ENCODE measurements at regions not wholly inside any gene's neighbourhood (a gene's known extent, or its start where the extent isn't known, plus 50 kb on each side); places are given as distances from the start of the nearest gene placed in this dataset.

GRCh38 chr13:31940076-31940475 lies 91.5 kb upstream of the FRY start:
- Histone ChIP-seq H3K9ac (ENCODE audit: control insufficient read depth, extremely low read depth, insufficient read depth, low read length) (no peak overlapping the region), H3K27ac (ENCODE audit: control insufficient read depth, insufficient read depth, low read length) (no peak overlapping the region), H3K4me1 (ENCODE audit: control insufficient read depth, extremely low read depth, insufficient read depth, low read length) (peaks cover 5% of the 10 kb centered on the region), H3K79me2 (ENCODE audit: control insufficient read depth, insufficient read depth, low read length) (no peaks in the 10 kb centered on the region), H3K9me3 (ENCODE audit: control insufficient read depth, low read depth, low read length) (no peaks in the 10 kb centered on the region), H3K9me1 (ENCODE audit: control insufficient read depth, extremely low read depth, insufficient read depth, low read length) (no peaks in the 10 kb centered on the region), H4K20me1 (ENCODE audit: control insufficient read depth, extremely low read depth, insufficient read depth, low read length) (no peaks in the 10 kb centered on the region), H2AFZ (ENCODE audit: control insufficient read depth, low read length) (no peak overlapping the region), H3K4me3 (ENCODE audit: control insufficient read depth in 2 of 3, extremely low read depth in 1 of 3, insufficient read depth in 2 of 3, low read depth in 1 of 3, low read length in 3 of 3) (no peak overlapping the region), H3K36me3 (ENCODE audit: control insufficient read depth in 2 of 2, extremely low read depth in 1 of 2, insufficient read depth in 2 of 2, low read length in 2 of 2) (no peaks in the 10 kb centered on the region), H3K4me2 (ENCODE audit: control insufficient read depth, extremely low read depth, insufficient read depth, low read depth, low read length) (no peak overlapping the region), H3K27me3 (ENCODE audit: control insufficient read depth, extremely low read depth, insufficient read depth, low read length) (no peaks in the 10 kb centered on the region)
- DNase-seq (ENCODE audit: low read depth, low spot score) (no peak), FAIRE-seq (no peak)
- dilution Hi-C loops (cut with MboI; ENCODE audit: extremely low pct_ligation_motif_present, low sequenced_read_pairs): no loop called here
- no peak for TF ChIP-seq CTCF (optimal IDR thresholded peaks at IDR 0.05 in 1 of 3, IDR thresholded peaks at IDR 0.05 in 1 of 3, conservative IDR thresholded peaks at IDR 0.05 in 1 of 3; ENCODE audit: extremely low read depth in 1 of 3, insufficient read depth in 2 of 3, low read length in 3 of 3)
- no peak for TF ChIP-seq EZH2 (IDR thresholded peaks at IDR 0.05; ENCODE audit: low read length)

DNA sequence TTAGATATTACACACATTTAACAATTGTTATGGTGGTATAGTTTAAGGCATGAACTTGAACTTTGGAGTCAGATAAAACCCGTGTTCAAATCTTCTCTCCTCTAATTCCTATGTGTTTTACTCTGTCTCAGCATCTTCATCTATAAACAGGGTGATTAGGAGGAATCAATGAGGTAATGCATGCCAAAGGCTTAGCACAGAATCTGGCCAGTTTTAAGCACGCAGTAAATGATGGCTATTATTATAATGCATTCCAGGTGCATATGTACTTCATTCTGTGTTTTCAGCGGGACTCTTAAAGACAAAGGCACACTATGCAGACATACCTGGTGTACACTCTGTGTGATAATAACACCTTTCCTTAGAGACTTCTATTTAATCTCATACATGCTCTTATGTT lies 88.0 kb upstream of the FRY start:
- no peak overlapping the region for H3K4me2 ChIP-seq (ENCODE audit: control insufficient read depth, extremely low read depth, insufficient read depth, low read depth, low read length)
- no peak overlapping the region for H2AFZ ChIP-seq (ENCODE audit: control insufficient read depth, low read length)
- TF ChIP-seq CTCF (optimal IDR thresholded peaks at IDR 0.05 in 1 of 3, IDR thresholded peaks at IDR 0.05 in 1 of 3, conservative IDR thresholded peaks at IDR 0.05 in 1 of 3; ENCODE audit: extremely low read depth in 1 of 3, insufficient read depth in 2 of 3, low read length in 3 of 3) (no peak), EZH2 (IDR thresholded peaks at IDR 0.05; ENCODE audit: low read length) (no peak)
- peaks cover 13% of the 10 kb centered on the region for H3K4me1 ChIP-seq (ENCODE audit: control insufficient read depth, extremely low read depth, insufficient read depth, low read length)
- H3K27ac ChIP-seq (ENCODE audit: control insufficient read depth, insufficient read depth, low read length): no peak overlapping the region
- no peak overlapping the region for H3K9ac ChIP-seq (ENCODE audit: control insufficient read depth, extremely low read depth, insufficient read depth, low read length)
- dilution Hi-C loops (cut with MboI; ENCODE audit: extremely low pct_ligation_motif_present, low sequenced_read_pairs): no loop called here
- no peaks in the 10 kb centered on the region for H3K36me3 ChIP-seq (ENCODE audit: control insufficient read depth in 2 of 2, extremely low read depth in 1 of 2, insufficient read depth in 2 of 2, low read length in 2 of 2)
- H3K4me3 ChIP-seq (ENCODE audit: control insufficient read depth in 2 of 3, extremely low read depth in 1 of 3, insufficient read depth in 2 of 3, low read depth in 1 of 3, low read length in 3 of 3): no peak overlapping the region
- no peaks in the 10 kb centered on the region for H3K27me3 ChIP-seq (ENCODE audit: control insufficient read depth, extremely low read depth, insufficient read depth, low read length)
- no peak for DNase-seq (ENCODE audit: low read depth, low spot score)
- FAIRE-seq: no peak
- H3K9me3 ChIP-seq (ENCODE audit: control insufficient read depth, low read depth, low read length): no peaks in the 10 kb centered on the region
- no peaks in the 10 kb centered on the region for H3K9me1 ChIP-seq (ENCODE audit: control insufficient read depth, extremely low read depth, insufficient read depth, low read length)
- H3K79me2 ChIP-seq (ENCODE audit: control insufficient read depth, insufficient read depth, low read length): no peaks in the 10 kb centered on the region
- H4K20me1 ChIP-seq (ENCODE audit: control insufficient read depth, extremely low read depth, insufficient read depth, low read length): no peaks in the 10 kb centered on the region
